Right lung (tissue), 2 donors: ENCODE measurements at regions not wholly inside any gene's neighbourhood (a gene's known extent, or its start where the extent isn't known, plus 50 kb on each side); places are given as distances from the start of the nearest gene placed in this dataset.
"Not testable (repeated sequence)": the region's sequence is repeated elsewhere in the genome, so short reads cannot be mapped to it uniquely, and the experiment has no call there.

Experiments used
- DNase-seq, 2 donors: peaks; one replicate each; pipeline ENCODE4 v3.0.0-alpha.2; 2013

DNA sequence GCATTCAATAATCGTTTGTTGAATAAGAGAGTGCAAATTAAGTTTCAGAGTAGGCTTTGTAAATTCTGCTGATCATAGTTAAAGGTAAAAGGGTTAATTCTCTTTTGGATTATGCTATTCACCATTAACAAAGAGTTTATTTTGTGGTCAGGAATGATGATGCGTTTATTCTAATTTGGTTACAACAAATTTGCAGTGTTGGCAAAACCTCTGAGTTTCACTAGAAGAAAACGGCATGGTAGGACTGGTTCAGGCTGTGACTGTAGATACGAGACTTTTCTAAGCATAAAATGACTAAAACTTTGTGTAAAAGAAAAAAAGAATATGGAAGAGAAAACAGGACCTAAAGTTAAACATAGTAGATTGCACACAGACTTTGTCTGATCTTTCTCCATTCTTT is 234.7 kb downstream of the TLR4 start:
- no peak for DNase-seq

DNA sequence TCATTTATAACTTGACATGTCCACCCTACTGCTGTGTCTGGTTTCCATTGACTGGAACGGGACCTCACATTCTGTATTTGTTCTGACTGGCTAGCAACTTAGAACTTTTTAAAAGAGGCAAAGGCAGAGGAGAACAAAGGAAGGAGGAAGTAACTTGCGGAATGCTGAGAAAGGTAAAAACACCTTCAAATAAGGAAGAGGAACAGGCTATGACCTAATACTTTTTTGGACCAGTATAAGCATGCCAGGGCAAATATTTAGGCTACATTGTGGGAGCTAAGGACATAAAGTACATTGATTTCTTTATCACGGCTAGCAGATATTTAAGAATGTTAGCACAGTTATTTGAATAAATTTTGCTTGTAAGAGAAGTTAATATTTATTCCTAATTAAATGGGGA is 240.5 kb downstream of the TLR4 start:
- not testable (repeated sequence) for DNase-seq

DNA sequence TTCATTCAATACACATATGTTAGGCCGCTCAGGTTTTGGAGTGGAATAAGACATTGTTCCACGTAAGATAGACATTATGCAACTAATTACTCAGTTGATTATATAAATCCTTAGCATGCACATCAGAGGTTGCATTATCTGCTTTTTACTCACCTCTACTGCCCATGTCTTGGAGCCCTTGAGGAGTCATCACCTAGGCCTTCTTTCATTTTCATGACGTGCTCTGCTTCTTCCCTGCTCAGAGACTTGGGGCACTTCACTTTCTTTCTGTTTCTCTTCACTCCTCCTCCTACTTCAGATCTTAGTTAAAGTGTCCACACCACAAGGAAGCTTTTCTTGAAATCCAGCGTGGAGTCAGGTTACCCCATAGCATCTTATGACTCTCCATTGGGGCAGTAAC is 241.1 kb downstream of the TLR4 start:
- no peak for DNase-seq

DNA sequence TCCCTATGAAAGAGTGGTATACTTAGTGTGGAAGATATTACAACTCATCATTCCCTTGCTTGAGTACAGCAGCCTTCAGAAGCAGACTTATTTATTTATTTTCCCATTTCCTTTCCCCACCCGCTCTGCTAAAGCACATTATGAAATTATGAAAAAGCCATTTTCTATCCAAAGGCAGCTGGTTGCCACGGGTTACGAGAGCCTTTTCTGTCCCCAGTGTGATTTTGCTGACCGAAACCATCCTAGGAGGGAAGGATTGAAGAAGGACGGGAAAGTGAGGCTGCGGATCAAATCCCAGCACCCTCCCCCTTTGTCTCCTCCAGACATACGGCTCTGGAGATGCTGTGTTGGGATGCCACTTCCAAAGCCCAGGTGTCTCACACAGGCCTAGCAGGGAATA is 246.9 kb downstream of the TLR4 start:
- DNase-seq: no peak

DNA sequence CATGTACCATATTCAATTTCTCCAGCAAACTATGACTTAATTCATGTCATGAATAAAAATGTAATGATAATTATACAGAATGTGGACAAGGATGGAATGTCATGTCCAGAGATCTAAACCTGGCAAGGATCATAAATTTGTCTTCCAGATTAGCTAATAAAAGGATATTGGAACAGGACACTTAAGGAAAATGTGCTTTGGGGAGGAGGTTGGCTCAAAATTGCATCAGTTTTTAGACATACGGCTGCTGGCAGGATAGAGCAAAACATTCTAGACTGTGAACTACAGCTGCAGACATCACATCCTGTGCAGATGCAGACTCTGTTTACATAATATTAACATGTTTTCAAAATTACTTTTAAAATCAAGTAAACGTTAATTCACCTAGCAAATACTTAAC is 248.4 kb downstream of the TLR4 start:
- DNase-seq: no peak

DNA sequence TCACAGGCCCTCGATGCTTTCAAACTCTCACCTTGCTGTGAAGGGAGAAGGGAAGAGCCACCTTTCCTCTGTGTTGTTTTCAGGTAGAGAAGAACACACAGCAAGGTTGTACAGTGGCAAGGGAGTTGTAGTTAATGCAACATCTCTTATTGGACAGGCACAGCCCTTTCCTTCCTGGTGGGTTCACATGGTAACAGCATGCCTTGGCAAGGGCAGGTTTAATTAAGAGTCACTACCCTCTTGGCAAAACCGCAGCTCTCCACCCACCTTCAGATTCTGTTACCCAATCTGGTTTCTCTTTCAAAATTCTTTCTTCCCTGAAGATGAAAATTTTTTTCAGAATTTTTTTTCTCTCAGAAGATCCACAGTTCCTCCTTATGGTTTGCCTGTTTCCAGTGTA is 253.1 kb downstream of the TLR4 start:
- DNase-seq: no peak

DNA sequence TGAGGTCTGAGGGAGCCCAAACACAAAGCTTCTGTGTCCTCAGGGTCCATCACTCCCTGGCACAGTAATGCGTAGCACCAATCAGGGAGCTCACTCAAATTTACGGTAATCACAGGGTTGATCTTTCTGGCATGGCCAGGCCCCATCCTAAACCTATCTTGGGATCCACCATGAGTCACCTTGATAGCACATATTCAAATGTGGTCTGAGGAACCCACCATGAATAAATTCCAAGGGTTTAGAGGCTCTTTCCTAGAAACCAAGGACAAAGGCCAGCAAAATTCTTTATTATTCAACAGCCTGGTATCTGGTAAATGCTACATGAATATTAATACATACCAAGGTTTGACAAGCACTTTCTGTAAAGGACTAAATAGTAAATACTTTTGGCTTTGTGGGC is 254.5 kb downstream of the TLR4 start:
- DNase-seq: no peak

DNA sequence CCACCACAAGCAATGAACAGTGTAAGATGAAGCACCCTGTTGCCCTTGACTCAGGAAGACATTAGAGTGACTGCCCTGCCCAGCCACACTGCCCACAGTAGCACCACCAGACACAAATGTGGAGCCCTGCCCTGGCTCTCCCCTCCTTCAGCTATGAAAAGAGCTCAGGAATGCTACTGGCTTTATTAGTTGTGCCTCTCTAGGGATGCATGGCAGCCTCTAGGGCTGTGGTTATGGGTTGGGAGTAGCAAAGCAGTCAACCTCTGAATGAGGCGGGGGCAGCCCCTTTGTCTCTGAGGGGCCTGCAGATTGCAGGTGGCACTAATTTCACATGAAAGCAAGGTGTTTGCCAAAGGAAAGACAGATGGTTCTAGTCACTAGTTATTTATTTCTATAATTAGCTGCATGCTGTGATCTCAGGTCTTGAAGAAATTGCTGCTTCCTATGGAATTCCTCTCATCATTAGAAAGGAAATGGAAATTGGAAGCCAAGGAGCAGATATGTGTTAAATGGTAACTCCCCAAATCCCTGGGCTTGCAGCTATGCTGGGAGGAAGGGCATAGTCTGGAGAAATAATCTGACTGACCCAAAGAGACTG is 259.4 kb downstream of the TLR4 start:
- DNase-seq: no peak

DNA sequence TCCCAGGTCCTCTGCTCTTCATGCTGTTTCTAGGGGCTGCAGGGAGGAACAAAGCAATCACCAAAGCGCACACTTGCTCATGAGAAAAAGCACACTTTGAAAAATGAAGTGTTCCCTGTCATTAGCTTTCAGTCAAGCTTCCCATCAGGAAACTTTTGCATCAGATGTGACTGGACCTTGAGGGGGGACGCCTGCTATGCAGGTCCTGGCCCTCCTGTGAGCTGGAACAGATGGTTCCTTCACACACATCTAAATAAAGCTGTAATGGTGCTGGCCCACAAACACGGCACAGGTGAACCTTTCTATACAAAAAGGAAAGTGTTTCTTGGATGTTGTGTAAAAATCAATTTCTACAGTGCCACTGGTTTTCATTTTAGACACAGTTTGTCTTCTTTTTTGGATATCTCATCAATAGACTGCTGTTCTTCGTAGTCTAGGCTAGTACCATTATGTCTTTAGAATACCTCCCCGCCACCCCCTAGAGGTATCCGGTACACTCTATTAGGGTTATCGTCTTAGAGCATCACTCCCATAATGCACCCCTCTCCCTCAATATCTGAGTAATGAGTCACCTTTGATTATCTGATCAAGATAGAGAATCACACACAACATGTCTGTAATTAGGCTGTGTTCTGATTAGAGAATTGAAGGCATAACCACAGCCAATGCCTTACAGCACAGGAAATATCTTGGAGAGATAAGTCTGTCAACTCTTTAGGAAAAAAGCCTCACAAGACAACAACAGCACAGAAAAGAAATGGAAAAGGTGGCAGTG is 266.3 kb downstream of the TLR4 start:
- DNase-seq: no peak

DNA sequence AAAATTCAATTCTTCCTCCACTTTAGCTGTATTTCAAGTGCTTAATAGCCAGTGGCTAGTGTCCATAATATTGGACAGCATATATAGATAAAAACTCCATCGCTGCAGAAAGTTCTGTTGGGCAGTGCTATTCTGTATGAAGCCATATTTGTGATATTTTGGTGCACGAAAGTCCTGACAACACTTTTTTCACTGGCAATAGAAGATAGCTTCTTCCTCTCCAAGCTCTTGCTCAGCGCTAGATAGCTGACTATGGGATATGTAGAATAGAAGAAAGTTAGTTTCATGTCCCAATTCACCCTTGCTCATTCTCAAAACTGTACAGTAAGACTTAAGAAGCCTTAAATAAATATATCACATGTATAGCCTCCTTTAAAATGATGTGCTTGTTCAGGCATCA is 269.9 kb downstream of the TLR4 start:
- no peak for DNase-seq

DNA sequence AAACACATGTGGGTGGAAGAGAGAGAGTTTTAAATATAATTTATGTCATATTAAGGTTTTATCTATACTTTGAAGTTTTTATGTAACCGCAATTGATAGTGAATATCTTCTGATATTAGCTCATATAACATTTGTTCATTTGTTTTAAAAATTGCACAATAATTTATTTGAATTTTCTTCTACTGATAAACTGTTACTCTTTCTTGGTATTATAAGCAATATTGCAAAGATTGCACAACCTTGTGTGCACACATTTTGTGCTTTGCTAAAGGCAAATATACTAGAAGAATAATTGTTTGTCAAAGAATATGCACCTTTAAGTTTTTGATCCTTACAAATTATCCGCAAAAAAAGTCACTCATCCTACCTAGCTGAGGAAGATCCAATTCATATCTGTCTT is 275.7 kb downstream of the TLR4 start:
- DNase-seq: no peak

DNA sequence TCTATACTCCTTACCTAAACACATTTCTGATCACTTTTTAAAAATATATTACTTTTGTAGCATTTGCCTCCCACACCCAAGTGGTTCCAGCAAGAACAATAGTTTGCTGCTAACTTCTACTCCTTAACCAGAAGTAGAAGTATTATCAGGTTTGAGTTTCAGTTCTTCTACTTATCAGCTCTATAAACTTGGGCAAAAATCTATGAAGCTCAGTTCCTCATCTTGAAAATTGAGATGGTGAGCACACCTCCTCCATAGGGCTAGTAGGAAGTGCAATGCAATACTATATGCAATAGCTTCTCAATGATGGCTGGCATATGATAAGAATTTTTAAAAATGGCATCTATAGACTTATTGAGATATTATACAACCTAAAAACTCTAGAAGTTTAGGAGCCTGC is 283.7 kb downstream of the TLR4 start:
- no peak for DNase-seq

DNA sequence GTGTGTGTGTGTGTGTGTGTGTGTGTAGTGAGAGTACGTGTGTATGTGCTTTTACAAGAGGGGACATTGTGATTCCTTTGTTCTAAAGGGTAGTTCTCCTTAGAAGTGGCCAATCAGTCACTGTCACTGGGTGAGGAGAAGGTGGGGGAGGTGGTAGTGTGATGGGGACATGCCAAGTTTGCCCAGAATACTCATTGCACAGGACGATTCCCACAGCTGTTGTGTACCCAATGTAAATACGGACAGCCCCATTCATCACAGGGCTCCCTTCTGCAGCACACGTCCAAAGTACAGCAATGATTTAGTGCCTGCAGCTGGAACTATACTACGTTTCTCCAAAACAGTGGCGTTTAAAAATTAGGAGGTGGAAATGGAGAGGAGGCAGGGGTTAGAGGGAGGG is 287.8 kb downstream of the TLR4 start:
- DNase-seq: no peak

DNA sequence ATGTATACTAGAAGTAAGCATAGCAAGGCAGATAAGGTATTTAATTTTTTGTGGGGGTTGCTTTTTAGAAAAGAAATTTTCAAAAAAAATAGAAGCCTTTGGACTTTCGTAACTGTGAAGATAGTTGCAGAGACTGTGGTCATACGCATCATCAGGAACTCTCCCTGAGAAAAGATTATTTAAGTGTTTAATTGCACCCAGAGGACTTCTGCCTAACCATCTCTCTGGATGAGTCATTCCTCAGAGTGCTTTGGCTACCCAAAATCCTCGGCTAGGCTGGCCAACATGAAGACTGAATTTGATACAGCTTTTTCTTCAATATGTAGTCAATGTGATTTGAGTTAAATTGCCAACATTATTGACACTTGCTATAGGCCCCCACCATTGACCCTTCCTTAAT is 296.4 kb downstream of the TLR4 start:
- DNase-seq: no peak

DNA sequence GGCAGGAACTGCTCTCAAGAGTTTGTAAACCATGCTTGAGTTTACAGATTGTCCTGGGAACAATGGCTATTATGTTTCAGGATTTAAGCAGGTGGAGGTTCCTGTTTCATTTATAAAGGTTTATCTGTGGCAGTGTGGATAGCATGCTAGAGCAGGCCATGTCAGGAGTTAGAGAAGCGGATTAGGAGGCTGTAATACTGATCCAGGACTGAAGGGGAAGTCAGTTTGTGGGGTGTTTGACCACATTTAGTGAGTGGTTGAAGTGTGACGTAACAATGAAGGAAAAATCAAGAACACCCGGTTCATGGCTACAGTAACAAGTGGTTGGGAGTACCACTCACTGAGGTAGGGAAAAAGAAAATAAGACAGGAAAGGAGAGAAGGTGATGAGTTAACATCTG is 299.0 kb downstream of the TLR4 start:
- DNase-seq: no peak

DNA sequence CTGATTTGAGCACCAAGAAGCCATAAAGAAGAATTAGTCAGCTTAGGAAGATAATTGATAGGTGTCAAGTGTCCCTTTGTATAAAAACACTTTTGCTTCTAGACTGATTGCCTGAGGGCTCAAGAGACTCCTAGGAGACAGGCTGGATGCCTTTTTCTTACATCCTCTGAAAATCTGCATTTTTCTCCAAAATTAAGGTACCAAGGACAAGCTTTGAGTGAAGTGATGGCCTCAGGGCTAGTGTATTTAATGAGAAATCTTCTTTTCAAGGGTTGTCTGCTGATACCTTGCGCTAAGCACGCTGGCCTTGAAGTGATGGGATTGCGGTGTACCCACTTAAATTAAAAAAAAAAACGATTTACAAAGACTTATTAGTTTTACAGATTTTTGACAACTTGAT is 304.0 kb downstream of the TLR4 start:
- DNase-seq: no peak

DNA sequence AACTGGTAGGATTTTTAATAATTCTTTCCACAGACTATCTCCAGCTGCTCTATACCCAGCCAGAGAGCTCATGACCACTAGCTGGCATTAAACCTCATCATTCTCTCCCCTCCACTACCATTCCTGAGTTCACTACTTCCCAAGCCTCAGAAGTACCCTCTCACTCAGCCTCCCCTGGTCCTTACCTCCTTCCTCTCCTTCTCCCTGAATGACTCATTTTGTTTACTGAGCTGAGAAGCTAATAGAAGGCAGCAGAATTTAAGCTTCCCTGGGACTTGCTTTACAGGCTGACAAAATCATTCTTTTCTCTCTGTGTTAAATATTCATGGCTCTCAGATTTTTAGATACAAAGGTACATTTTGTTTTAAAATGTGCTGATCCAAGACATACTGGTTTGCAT is 305.4 kb downstream of the TLR4 start:
- DNase-seq: no peak

DNA sequence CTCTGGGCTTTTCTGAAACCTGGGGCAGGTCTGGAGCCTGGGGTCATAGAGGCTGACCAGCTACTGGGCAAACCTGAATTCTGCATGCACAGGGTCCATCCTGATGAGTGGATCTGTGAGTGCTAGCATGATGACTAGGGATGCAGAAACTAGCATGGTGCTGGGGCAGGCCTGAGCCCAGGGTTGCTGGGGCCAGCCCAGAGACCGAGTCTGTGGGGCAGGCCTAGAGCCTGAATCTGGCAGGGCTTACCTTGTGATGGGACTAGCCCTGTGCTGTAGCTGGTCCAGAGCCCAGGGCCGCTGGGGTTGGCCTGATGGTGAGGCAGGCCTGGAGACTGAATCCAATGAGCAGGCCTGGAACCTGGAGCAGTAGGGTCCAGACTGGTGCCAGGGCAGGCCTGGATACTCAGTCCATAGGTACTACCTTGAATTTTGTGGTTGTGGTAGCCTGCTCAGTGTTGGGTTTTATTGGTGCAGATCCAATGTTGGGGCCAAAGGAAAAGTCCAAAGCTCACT is 313.5 kb downstream of the TLR4 start:
- DNase-seq: no peak

DNA sequence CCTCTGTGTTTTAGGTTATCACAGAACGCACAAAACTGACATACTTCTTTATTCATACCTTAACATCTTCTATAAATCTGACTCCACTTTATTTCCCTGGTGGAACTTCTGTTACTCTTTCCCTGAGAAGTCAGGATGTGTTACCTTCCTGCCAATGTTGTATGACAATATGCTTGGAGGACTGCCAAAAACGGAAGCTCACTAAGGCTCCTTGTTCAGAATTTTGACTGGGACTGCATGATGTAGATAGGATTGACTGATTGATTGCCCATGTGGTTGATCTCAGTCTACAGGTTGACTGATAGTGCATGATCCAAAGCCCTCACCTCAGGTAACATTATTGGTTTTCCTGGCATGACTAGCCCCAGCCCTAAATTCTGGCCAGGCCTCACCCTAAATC is 319.4 kb downstream of the TLR4 start:
- no peak for DNase-seq

DNA sequence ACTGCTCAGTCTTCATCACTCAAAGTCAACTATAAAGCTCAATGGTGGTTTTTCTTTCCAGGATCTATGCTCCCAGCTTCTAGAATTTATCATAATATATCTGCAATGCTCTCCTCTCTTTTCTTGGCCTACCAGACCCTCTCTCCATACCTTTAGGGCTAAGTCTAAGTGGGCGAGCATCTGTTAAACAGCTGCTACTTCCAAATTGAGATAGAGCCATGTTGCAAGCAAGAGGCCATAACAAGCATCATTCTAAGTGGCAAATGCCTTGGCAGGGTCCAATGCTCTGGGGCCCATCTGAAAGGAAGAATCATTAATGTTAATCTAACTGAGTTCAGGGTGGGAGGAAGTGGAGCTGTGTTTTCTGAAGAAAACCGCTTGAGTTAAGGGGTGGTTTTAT is 324.0 kb downstream of the TLR4 start:
- DNase-seq: no peak

DNA sequence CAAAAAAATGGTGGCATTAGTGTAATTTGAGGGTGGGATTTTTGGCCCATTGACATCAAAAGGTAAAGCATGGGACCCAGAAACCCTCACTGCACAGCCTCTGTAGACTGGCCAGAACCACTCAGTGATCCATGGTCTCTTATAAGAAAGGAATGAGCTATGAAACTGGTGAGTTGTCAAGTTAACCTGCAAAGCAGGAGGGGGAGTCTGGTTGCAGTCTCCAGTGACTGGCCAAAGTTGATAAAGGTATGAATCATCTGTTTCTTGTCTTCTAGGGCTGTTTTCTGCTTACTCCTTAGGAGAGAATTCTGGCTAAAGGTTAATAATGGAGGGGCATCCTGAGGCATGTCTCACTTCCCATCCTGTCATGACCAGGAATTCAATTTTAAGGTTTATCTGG is 325.2 kb downstream of the TLR4 start:
- no peak for DNase-seq

DNA sequence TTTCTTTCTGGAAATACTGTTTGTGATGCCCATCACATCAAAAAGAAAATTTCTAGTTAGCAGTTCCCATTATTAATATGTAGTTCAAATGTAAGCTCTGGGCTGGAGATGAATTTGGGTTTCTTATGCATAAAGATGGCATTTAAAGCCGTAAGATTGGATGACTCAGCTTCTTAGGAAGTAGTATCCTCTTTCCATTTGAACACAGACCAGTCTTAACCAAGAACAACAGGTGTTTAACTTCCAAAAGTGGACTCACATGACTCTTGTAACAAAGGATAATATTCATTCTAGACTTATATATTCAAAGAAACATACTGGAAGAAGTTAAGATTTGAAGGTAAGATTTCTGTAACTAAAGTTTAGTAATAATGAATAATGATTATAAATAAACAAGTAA is 330.5 kb downstream of the TLR4 start:
- DNase-seq: no peak

DNA sequence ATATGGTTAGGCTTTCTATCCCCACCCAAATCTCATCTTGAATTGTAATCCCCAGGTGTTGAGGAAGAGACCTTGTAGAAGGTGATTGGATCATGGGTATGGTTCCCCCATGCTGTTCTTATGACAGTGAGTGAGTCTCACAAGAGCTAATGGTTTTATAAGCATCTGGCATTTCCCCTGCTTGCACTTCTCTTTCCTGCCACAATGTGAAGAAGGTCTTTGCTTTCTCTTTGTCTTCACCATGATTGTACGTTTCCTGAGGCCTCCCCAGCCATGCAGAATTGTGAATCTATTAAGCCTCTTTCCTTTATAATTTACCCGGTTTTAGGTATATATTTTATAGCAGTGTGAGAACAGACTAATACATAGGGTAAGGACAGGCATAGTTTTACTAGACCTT is 334.5 kb downstream of the TLR4 start:
- DNase-seq: no peak

DNA sequence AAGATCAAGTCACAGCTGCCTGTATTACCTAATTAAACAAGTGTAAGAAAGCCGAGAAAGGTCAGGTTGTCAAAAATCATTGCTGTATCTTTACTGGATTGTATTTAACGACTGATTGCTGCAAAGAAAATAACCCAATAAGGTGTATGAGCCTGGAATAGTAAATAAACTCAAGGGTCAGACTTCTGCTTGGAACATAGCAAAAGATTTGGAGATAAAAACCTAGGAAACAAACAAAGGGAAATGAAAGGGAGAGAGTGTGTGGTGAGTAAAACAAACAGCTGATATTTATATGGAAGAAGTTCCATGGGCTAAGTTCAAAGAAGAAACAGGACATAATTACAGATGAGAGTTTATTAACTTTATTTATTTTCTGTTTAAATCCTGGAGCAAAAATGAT is 354.0 kb downstream of the TLR4 start:
- DNase-seq: no peak
